HG03342 (cell line): ENCODE measurements at regions not wholly inside any gene's neighbourhood (a gene's known extent, or its start where the extent isn't known, plus 50 kb on each side); places are given as distances from the start of the nearest gene placed in this dataset.

Experiments
- ATAC-seq: cut with Tn5 transposase; IDR thresholded peaks from one replicate; pipeline ENCODE4 v1.9.1; 2021; ENCODE audit warnings: mild to moderate bottlenecking, moderate library complexity; ENCODE audit not compliant: unreplicated experiment

DNA sequence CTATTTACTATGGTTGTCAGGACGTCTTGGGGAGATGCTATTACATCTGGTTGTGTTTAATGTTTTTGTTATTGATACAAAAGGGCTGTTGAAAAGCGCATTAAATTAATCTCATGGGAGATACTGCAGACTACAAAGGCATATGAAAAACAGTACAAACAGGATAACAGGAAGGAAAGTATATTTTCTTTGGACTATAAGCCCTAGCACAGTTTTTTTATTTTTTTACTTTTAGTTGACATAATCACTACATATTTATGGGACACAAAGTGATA lies 341.3 kb downstream of the ARL4A start:
- ATAC-seq, result no peak

DNA sequence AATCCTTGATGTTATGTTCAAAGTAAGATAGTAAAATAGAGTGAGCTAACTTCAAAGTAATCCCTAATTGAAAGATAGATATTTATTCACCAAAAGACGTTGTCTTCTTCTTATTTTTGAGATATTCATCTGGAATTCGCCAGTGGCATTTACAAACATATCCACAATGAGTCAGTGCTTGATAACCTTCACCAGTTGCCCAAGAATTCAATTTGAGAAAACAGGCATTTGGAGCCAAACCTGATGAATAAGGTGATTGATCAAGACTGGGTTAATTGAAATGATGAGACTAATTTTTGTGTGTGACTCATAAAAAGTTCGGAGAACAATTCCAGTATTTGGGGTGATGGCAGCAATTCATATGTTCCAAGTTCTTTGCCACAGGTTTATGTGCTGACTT lies 344.0 kb downstream of the ARL4A start:
- ATAC-seq, result no peak

DNA sequence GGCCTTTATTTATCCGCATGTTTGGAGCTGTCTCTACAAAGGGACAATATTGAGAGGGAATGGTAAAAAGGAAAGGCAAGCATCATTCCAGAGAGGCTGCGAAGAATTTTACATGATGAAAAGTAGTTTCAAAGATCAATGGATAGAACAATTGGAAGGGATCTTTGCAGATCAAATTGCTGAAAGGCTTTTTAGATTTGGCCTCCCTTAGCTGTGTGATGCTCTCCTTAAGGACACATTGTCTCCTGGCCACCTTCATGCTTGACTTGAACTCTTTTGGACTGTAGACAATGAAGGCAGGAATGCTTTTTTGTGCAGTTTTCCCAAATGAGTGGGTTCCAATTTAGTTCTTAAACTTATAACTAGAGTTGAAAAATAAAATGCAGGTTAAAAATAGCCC lies 344.7 kb downstream of the ARL4A start:
- ATAC-seq, result no peak

DNA sequence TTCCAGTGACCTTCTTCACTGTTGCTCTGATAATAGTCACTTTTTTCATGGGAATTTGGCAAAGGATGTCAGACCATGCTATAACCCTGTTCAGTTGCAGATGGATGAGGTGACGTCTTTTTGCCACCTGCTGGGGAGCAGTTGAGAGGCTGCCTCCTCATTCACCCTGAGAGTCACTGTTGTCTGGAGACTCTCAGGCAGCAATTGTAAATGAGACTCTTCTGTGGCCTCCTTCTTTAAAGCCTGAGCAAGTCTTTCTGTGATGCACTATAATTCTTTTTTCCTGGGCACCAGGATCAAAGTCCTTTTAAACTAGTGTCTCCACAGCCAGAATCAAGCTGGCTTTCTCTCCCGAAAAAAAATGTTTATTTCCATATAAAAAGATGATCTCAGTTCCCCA lies 345.1 kb downstream of the ARL4A start:
- no peak for ATAC-seq

DNA sequence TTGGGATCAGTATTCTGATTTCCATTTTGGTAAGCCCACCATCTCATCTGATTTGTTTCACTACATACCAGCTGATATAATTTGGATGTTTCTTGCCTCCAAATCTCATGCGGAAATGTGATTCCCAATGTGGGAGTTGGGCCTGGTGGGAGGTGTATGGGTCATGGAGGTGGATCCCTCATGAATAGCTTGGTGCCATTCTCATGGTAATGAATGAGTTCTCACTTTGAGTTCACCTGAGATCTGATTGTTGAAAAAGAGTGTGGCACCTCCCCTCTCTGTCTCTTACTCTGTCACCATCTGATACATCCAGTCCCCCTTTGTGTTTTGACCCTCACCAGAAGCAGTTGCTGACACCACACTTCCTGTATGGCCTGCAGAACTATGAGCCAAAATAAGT lies 347.3 kb downstream of the ARL4A start:
- no peak for ATAC-seq

DNA sequence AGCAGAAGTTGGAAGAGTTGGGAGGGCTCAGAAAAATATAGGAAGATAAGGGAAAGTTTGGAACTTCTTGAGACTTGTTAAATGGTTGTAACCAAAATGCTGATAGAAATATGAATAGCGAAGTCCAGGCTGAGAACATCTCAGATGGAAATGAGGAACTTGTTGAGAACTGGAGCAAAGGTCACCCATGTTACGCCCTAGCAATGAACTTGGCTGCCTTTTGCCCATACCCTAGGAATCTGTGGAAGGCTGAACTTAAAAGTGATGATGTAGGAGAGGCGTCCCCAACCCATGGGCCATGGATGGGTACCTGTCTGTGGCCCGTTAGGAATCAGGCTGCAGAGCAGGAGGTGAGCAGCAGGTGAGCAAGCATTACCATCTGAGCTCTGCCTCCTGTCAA lies 347.8 kb downstream of the ARL4A start:
- ATAC-seq, result no peak

DNA sequence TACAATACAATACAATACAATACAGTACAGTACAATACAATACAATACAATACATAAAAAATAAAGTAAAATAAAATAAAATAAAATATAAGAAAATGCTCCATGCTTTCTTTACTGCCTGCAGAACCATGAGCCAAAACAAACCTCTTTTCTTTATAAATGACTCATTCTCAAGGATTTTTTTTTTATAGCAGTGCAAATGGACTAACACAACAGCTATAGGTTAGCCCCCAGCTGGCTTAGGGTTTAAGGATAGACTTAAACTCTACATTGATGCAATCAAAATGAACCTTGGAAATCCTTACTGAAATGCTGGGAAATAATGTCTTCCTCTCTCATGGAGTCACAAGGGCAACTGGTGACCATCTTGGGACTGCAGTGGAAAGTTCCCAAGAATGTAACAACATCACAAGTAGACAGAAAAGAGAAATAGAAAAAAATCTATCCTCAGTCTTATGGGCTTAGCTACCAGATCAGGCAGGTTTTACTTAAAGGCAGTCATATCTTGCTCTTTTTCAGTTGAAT lies 348.9 kb downstream of the ARL4A start:
- ATAC-seq, result no peak

DNA sequence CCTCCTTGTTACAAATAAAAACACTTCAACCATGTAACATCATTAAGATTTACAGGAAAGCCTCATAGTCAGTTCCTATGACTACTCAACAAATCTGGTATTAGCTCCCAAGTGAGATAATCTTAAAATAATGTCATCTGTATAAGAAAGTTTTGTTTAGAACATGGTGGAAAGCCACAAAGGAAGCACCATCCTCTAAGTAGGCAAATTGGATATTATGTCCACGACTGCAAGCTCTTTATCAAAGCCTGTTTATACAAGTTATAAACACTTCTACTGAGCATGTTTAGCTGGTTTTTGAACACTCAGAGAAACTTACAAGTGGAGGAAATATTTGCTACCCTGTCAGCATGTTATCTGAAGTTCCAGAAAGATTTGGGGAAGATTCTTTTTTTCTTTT lies 349.8 kb downstream of the ARL4A start:
- ATAC-seq, result no peak

DNA sequence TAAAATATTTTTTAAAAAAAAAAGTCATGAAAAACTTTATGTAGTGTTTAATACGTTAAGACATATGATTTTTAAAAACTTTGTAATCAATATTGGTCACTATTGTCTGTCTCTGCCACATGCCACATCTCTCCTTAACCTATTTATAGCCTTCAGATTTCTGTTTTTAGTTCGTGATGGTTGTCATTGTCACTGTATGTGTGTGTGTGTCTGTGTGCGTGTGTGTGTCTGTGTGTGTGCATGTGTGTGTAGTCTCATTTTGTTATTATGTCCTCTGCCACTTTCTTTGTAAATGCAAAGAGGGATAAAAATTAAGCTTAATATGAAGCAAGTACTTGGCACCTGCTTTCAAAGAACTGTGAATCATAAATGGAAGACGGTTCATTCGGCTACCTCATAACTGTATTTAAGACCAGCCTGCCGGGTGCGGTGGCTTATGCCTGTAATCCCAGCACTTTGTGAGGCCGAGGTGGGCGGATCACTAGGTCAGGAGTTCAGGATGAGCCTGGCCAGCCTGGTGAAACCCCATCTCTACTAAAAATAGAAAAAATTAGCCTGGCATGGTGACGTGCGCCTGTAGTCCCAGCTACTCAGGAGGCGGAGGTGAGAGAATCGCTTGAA lies 354.0 kb downstream of the ARL4A start:
- ATAC-seq, result no peak

DNA sequence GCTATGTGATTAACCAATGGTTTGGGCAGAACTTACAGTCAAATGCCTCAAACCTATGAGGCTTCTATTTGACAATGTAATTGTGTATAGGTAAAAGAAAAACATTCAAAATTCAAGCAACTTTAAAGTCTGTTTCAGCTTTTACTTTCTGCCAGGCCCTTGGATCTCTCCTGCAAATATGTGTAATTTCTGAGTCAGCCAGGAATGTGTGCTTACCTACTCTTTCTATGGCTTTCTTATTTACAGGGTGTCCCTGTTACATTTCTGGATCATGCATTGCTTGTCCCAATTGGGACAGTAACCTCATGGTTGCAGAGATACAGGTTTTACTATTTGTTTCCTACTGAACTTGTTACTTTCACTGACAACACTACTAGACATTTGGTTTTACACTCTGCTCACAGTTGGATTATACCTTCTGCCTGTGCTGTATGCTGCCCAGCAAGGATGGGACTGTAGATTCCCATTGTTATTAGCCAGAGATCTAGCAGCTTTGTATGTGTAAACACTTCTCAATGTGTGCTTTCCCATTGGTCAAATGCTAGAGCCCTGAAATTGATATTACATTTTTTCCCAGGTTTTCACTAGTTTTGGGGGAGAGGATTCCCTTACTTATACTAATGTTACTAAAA lies 355.3 kb downstream of the ARL4A start:
- no peak for ATAC-seq

DNA sequence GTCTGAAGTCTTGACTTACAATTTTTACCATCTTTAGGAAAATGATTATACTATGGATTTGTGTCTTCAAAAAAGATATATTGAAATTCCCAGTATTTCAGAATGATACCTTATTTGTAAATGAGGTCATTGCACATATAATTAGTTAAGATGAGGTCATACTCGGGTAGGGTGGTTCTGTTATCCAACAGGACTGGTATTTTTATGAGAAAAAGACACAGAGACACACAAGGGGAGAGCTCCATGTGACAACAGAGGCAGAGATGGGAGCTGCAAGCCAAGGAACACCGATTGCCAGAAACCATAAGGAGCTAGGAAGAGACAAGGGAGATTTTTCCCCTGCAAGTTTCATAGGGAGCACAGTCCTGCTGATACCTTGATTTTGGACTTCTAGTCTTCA lies 356.9 kb downstream of the ARL4A start:
- no peak for ATAC-seq

DNA sequence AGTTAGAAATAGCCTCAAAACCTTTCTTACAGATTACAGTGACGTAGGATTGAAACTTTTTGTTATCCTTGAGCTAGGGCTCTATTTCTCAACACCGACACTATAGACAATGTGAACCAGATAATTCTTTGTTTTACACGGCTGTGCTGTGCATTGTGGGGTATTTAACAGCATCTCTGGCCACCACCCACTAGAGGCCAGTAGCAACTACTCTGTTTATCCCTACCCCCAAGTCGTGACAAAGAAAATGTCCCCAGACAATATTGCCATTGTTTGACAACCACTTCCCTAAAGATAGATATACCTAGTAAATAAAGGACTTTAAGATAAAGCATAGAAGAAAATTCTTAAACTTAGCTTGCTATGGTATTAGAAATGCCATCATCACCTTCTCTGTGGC lies 359.6 kb downstream of the ARL4A start:
- no peak for ATAC-seq

DNA sequence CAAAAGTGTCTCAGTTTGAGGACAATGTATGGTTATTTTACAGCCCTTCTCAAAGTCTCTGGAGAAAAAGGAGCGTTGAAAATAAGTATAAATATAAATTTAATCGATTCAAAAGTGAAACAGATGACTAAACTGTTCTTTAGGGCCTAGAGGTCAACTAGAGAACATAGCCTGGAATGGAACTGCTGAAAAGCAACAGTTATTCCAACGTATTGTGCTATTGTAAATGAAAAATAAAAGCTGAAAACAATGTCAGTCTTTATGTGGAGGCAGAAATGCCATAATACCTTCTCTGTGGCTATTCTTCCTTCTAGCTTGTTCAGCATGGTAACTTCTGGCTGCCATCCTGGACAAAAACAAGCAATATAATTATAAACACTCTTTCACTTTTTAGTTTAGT lies 362.5 kb downstream of the ARL4A start:
- ATAC-seq, result no peak

DNA sequence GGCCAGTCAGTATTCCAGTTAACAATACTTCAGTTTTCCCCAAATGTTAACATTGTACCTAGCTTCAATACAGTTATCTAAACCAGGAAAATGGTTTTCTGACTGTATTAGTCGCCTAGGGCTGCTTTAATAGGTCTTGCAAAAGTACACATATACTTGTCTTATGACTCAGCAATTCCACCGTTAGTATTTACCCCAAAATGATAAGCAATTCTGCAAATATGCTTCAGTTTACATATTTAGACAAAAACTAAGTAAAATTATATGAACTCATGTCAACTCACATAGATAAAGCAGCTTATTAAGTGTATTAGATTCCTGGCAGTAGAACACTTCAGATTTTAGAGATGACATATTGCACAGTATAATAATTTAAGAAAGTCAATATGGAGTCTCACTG lies 363.3 kb downstream of the ARL4A start:
- ATAC-seq, result no peak

DNA sequence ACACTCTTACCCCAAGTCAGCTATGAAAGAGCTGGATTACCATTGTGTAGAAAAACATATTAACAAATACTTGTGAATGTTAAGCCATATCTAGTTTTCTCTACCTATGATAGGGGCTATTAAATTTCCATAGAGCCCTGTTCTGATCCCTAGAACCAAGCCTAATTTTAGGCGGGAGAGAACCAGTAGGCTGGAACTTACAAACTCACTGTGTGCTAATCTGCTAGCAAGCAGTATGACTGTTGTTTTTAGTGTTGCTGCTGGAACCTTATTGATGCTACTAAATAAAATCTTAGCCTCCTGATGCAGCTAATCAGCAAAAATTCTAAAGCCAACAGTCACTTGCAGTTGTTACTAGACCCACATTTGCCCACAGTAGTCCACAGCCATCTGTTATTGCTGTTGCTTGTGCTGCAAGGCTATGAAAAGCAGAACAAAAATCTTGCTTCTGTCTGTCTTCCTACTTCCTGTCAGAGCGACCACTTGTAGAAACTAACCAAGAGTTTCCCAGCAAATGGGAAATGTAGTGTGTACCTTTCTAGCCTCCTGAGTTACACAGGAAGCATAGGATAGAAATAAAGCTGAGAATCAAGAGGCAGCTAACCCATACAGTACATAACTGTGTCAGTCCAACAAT lies 368.4 kb downstream of the ARL4A start:
- no peak for ATAC-seq

DNA sequence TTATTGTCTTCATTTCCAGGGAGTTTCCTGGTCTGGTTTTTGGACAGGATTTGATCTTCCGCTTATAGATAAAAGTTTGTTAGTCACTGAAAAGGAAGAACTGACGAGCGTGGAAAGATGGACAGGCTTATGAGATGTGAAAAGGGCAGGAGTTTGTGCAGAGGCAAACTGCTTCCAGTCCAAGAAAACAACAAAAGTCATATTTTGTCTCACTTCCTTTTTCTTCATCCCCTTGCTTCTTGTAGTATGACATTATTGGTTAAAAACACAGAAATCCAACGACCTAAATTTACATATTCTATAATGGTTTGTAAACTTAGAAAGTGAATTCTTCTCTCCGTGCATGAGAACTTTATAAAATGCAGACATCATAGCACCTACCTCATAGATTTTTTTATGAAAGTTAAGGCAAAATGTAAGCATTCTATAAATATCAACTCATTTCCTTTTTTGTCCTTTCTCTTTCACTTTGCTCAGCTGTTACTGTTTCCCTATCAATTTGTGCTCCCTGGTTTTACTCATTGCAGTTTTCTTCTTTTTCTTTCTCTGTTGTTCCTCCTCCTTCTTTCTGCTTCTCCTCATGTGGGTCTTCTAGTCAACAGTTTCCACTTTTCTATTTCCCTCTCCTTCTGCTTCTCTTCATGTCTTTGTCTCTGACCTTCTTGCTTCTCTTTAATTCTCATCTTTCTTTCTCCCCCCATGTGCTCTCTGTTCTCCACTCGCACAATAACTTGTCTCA lies 370.2 kb downstream of the ARL4A start:
- ATAC-seq, result peak; percentile 96

DNA sequence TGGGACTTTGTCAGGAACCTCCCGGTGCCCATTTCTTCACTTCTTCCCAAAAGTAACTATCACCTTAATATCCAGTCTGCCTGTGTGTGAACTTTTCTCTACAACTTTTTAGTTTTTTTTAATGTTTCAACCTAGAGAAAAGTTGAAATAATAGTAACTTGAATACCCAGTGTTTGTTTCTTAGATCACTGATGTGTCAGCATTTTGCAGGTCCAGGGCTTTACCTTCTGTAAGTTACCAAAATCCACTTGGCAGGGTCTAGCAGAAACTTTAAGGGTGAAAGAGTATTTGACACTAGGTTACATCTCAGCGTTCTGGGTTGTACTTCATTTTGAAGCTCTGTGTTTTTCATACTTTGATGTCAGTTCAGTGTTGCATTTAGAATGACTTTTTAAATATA lies 372.7 kb downstream of the ARL4A start:
- no peak for ATAC-seq

DNA sequence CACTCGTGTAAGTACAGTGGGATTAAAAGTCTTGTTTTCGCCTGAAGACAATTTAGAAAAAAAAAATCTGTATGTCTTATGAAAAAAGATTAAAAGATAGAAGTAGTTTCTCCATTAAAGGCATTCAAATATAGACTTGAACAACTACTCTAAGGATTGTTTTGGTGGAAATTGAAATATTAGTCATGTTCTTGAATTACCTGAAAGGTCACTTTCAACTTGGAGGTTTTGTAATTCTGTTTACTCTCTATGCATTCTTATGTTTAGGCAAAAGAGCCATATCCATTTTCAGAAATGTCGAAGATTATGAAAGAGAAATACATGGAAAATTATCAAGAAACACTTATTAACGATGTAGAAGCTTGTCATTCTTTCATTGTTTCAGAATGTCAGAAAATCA lies 373.7 kb downstream of the ARL4A start:
- no peak for ATAC-seq

DNA sequence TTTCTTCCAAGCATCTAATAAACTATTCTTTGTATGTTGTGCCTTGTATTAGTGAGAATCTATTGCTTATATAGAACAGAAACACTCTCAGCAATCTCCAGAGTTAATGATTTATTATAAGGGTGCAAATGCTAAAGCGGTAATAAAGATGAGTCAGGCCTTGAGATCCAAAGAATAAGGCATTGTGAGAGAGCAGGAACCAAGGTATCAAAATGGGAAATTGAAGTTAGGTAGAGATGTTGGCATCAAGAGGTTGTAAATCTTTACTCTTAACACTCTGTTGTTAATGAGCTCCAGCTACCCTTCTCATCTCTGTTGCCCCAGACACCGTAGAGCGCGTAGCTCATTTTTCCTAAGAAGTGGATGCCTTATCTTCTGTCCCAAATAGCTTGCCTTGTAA lies 375.2 kb downstream of the ARL4A start:
- no peak for ATAC-seq

DNA sequence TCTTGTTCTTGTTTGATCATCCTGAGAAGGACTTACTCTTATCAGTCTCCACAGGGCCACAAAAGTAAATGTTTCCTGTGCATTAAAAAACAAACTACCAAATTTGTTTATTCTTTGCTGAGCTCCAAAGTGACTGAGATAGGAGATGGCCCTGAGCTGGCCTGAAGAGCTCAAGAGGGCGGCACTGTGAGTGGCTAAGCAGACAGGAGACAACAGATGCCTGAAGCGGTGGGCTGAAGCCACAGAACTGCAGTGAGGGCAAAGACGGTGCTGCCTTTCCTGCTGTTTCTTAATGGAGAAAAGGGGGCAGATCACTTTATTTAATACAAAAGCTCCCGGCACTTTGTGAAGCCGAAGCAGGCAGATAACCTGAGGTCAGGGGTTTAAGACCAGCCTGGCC lies 379.6 kb downstream of the ARL4A start:
- no peak for ATAC-seq

DNA sequence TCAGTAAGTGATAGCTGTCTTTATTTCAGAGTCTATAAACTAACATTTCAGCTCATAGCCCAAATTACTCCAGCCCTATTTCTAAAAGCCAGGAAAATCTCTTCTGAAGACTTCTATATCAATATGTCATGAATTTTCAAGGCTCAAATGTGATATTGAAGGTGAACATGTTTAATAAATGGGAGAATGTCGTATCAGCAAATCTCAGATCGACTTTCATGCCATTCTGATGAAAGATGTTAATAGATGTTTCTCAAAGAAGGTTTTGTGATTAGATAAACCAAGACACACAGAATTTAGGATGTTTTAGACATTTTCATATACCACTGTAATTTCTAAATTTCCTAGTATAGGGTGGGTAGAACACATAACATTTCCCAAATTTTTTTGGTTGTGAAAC lies 380.6 kb downstream of the ARL4A start:
- no peak for ATAC-seq

DNA sequence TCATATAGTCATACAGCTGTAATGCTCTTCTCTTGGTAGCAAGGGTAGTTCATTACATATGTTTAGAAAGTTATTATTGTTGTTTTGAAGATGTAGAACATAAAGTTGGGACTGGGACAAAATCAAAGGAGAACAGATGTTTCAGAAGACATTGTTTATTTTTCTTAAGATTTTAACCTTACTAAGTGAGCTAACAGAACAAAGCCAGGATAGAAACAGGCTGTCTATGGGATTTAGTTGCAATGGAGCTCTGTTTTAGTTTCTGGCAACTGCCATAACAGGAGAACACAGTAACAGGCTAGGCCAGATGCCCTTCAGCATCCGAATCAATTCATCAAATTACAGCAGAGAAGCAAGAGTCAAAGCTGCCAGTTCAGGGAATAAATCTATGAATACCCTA lies 382.4 kb downstream of the ARL4A start:
- ATAC-seq, result no peak
